ENCODE measurements at regions not wholly inside any gene's neighbourhood (a gene's known extent, or its start where the extent isn't known, plus 50 kb on each side); places are given as distances from the start of the nearest gene placed in this dataset.
"Not testable (repeated sequence)": the region's sequence is repeated elsewhere in the genome, so short reads cannot be mapped to it uniquely, and the experiment has no call there.

- Histone ChIP-seq H3K27me3 (peaks cover 6% of the 10 kb centered on the region), H3K4me3 (peak overlapping the region; percentile 33), H3K9me3 (no peaks in the 10 kb centered on the region), H3K36me3 (no peaks in the 10 kb centered on the region), H3K4me1 (no peaks in the 10 kb centered on the region), H3K27ac (no peak overlapping the region), H3K9ac (ENCODE audit: low read depth in 2 of 2, low read length in 2 of 2) (no peak overlapping the region)
- intact Hi-C loops (cut with DNase I): no loop called here
- TF ChIP-seq CTCF (IDR thresholded peaks at IDR 0.05): no peak
- peak; percentile 23 for DNase-seq
Observed at GRCh38 chr13:25018729-25019115, 77.2 kb upstream of the PABPC3 start.

- H3K4me1 ChIP-seq; H3K36me3 ChIP-seq; DNase-seq; H3K4me3 ChIP-seq; H3K27me3 ChIP-seq; H3K9me3 ChIP-seq; H3K27ac ChIP-seq; intact Hi-C loops (cut with DNase I); H3K9ac ChIP-seq (ENCODE audit: low read depth in 2 of 2, low read length in 2 of 2): not testable (repeated sequence)
Observed at GRCh38 chr13:25019741-25020140, 76.2 kb upstream of the PABPC3 start.

GRCh38 chr13:25024175-25024574 lies 71.8 kb upstream of the PABPC3 start:
- Histone ChIP-seq H3K9me3 (no peaks in the 10 kb centered on the region), H3K9ac (ENCODE audit: low read depth in 2 of 2, low read length in 2 of 2) (no peak overlapping the region), H3K4me1 (no peaks in the 10 kb centered on the region), H3K4me3 (no peak overlapping the region), H3K27me3 (no peaks in the 10 kb centered on the region), H3K36me3 (no peaks in the 10 kb centered on the region), H3K27ac (no peak overlapping the region)
- DNase-seq: no peak
- intact Hi-C loops (cut with DNase I): no loop called here
- no peak for TF ChIP-seq CTCF (IDR thresholded peaks at IDR 0.05)

- no peak for TF ChIP-seq CTCF (IDR thresholded peaks at IDR 0.05)
- H3K4me1 ChIP-seq: no peaks in the 10 kb centered on the region
Observed at GRCh38 chr13:25032160-25032559, 63.8 kb upstream of the PABPC3 start.

GRCh38 chr13:25034173-25034572 lies 61.8 kb upstream of the PABPC3 start:
- no peak for TF ChIP-seq CTCF (IDR thresholded peaks at IDR 0.05)
- no peak overlapping the region for H3K27ac ChIP-seq
- no peak overlapping the region for H3K9ac ChIP-seq (ENCODE audit: low read depth in 2 of 2, low read length in 2 of 2)
- no peaks in the 10 kb centered on the region for H3K4me1 ChIP-seq
- H3K4me3 ChIP-seq: no peak overlapping the region
- H3K27me3 ChIP-seq: peaks cover 5% of the 10 kb centered on the region
- no peaks in the 10 kb centered on the region for H3K36me3 ChIP-seq
- no peaks in the 10 kb centered on the region for H3K9me3 ChIP-seq
- no peak for DNase-seq
- intact Hi-C loops (cut with DNase I): no loop called here

More at GRCh38 chr13:25032160-25032559, 63.8 kb upstream of the PABPC3 start:
- no peak overlapping the region for H3K9ac ChIP-seq (ENCODE audit: low read depth in 2 of 2, low read length in 2 of 2)
- intact Hi-C loops (cut with DNase I): no loop called here
- no peak overlapping the region for H3K27ac ChIP-seq
- H3K27me3 ChIP-seq: no peaks in the 10 kb centered on the region
- no peaks in the 10 kb centered on the region for H3K36me3 ChIP-seq
- no peaks in the 10 kb centered on the region for H3K9me3 ChIP-seq
- DNase-seq: no peak
- no peak overlapping the region for H3K4me3 ChIP-seq

- H3K27ac ChIP-seq: no peak overlapping the region
- no peak overlapping the region for H3K9ac ChIP-seq (ENCODE audit: low read depth in 2 of 2, low read length in 2 of 2)
- peak; percentile 40 for DNase-seq
- no peak overlapping the region for H3K4me3 ChIP-seq
- intact Hi-C loops (cut with DNase I): loop anchor here (2.0 kb wide), 1 partner anchor 32 kb away; no protein-coding TSS in a partner anchor
- no peaks in the 10 kb centered on the region for H3K36me3 ChIP-seq
- H3K9me3 ChIP-seq: no peaks in the 10 kb centered on the region
- H3K4me1 ChIP-seq: no peaks in the 10 kb centered on the region
- peaks cover 5% of the 10 kb centered on the region for H3K27me3 ChIP-seq
- TF ChIP-seq CTCF (IDR thresholded peaks at IDR 0.05): peak; percentile 67
Observed at GRCh38 chr13:25037057-25037813, 58.7 kb upstream of the PABPC3 start.

Measured in colonic mucosa (tissue), 4 donors.